ENCODE measurements at regions not wholly inside any gene's neighbourhood (a gene's known extent, or its start where the extent isn't known, plus 50 kb on each side); places are given as distances from the start of the nearest gene placed in this dataset.

- no peak for DNase-seq
These were observed 916.2 kb downstream of the GRIK2 start for GRCh38 chr6:102309700-102310099.

GRCh38 chr6:102300350-102300749 is 906.8 kb downstream of the GRIK2 start:
- no peak for DNase-seq

- no peak for DNase-seq
These were observed 904.5 kb downstream of the GRIK2 start for GRCh38 chr6:102298051-102298450.

All from activated CD4-positive, alpha-beta T cell treated with anti-CD3 and anti-CD28 coated beads, Interleukin-2, amount 50 U/mL, for 1 hour (primary cell).